B cell (primary cell): ENCODE measurements at regions not wholly inside any gene's neighbourhood (a gene's known extent, or its start where the extent isn't known, plus 50 kb on each side); places are given as distances from the start of the nearest gene placed in this dataset.

Experiments used
- CTCF ChIP-seq: fragments of 200-600 bp; IDR thresholded peaks from one replicate; pipeline ENCODE4 v1.8.0; 2022; ENCODE audit warnings: antibody characterized with exemption, mild to moderate bottlenecking
- EZH2 ChIP-seq: IDR thresholded peaks from 2 replicates; pipeline ENCODE4 v1.6.1; 2012; ENCODE audit warnings: borderline replicate concordance, low read depth, mild to moderate bottlenecking, moderate library complexity, low read length; ENCODE audit not compliant: insufficient read depth, poor library complexity, severe bottlenecking

- TF ChIP-seq CTCF, result no peak
- TF ChIP-seq EZH2, result no peak
Measured at GRCh38 chr2:236664136-236664535, 94.5 kb downstream of the ACKR3 start.
